ENCODE measurements at regions not wholly inside any gene's neighbourhood (a gene's known extent, or its start where the extent isn't known, plus 50 kb on each side); places are given as distances from the start of the nearest gene placed in this dataset.

GRCh38 chr11:19366992-19367709 lies 126.4 kb upstream of the E2F8 start:
- dilution Hi-C loops (cut with HindIII; ENCODE audit: low sequenced_read_pairs, unreplicated experiment): no loop called here

More at GRCh38 chr11:19366992-19367709, 126.4 kb upstream of the E2F8 start:
- Histone ChIP-seq H3K9ac (ENCODE audit: low read depth, low read length) (no peak overlapping the region), H3K9me3 (ENCODE audit: control insufficient read depth, insufficient read depth, low read length) (no peaks in the 10 kb centered on the region), H2AFZ (replicated peaks; ENCODE audit: low read length, poor library complexity) (peak overlapping the region; percentile 16), H3K79me1 (ENCODE audit: low read depth in 1 of 2, low read length in 2 of 2) (no peaks in the 10 kb centered on the region), H3K36me3 (ENCODE audit: control insufficient read depth, insufficient read depth, low read length) (no peaks in the 10 kb centered on the region), H3K4me1 (ENCODE audit: control insufficient read depth, insufficient read depth, low read length) (peaks cover 25% of the 10 kb centered on the region), H3K4me3 (ENCODE audit: insufficient read depth, low read depth, low read length) (no peak overlapping the region), H2BK15ac (ENCODE audit: low read depth, low read length) (peak overlapping the region; percentile 35; the same call in 2 of the 3 replicates), H3K4me2 (ENCODE audit: low read depth, low read length) (peak overlapping the region; percentile 47; the same call in 1 of the 2 replicates), H2BK120ac (ENCODE audit: low read depth, low read length) (peak overlapping the region; percentile 86), H4K8ac (ENCODE audit: low read depth in 2 of 2, low read length in 2 of 2) (peak overlapping the region in 1 of 2 experiments; percentile 33; a peak in 1 of 4 replicates), H2BK5ac (ENCODE audit: low read depth, low read length, poor library complexity, severe bottlenecking) (peak overlapping the region; percentile 86), H2AK9ac (replicated peaks; ENCODE audit: low read depth, low read length, poor library complexity) (no peak overlapping the region), H4K91ac (ENCODE audit: insufficient read depth, low read depth, low read length) (peak overlapping the region; percentile 62), H3K27ac (ENCODE audit: insufficient read depth, low read length) (peak overlapping the region; percentile 45), H4K5ac (ENCODE audit: low read depth, low read length) (no peak overlapping the region; the same call in 1 of the 2 replicates), H3K56ac (ENCODE audit: extremely low read depth, insufficient read depth, low read length) (no peak overlapping the region), H3K27me3 (ENCODE audit: control insufficient read depth, insufficient read depth, low read length) (no peaks in the 10 kb centered on the region), H3K23ac (ENCODE audit: low read depth, low read length) (peak overlapping the region; percentile 61; the same call in 1 of the 2 replicates), H3K18ac (ENCODE audit: low read depth, low read length) (peak overlapping the region; percentile 75; the same call in 1 of the 2 replicates), H3K4ac (ENCODE audit: low read depth, low read length) (peak overlapping the region; percentile 82), H3K9me1 (ENCODE audit: insufficient read depth, low read length) (peaks cover 18% of the 10 kb centered on the region), H2BK20ac (ENCODE audit: low read depth, low read length) (peak overlapping the region; percentile 78), H4K20me1 (ENCODE audit: insufficient read depth, low read length) (no peaks in the 10 kb centered on the region), H2AK5ac (ENCODE audit: low read depth, low read length) (peak overlapping the region; percentile 41; the same call in 1 of the 2 replicates), H3K14ac (replicated peaks; ENCODE audit: low read depth, low read length) (peak overlapping the region; percentile 59; the same call in 1 of the 2 replicates)
- no CpG with 5 or more reads among the region's 2 CpGs for WGBS, 2 experiments (ENCODE audit: extremely low coverage in 2 of 2, insufficient read length in 1 of 2)
- POLR2A ChIA-PET (ENCODE audit: unreplicated experiment): no interaction called here
- BruUV-seq (replicated peaks): no TSS peak
- intact Hi-C loops (cut with micrococcal nuclease): no loop called here
- TF ChIP-seq, protein P1, sequence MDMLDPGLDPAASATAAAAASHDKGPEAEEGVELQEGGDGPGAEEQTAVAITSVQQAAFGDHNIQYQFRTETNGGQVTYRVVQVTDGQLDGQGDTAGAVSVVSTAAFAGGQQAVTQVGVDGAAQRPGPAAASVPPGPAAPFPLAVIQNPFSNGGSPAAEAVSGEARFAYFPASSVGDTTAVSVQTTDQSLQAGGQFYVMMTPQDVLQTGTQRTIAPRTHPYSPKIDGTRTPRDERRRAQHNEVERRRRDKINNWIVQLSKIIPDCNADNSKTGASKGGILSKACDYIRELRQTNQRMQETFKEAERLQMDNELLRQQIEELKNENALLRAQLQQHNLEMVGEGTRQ (IDR thresholded peaks at IDR 0.05; ENCODE audit: low read depth, low read length): no peak
- TF ChIP-seq MAZ (IDR thresholded peaks at IDR 0.05; ENCODE audit: borderline replicate concordance, low read depth, low read length) (no peak), FOS (IDR thresholded peaks at IDR 0.05; ENCODE audit: low read depth, low read length) (peak; percentile 28; the same call in 1 of the 2 replicates)
- ATAC-seq (ENCODE audit: low read depth): peak; percentile 77
- DNase-seq: peak; percentile 85
- in situ Hi-C loops (cut with MboI; ENCODE audit: low sequenced_read_pairs): no loop called here
- CTCF ChIA-PET: no interaction called here
